ENCODE measurements at regions not wholly inside any gene's neighbourhood (a gene's known extent, or its start where the extent isn't known, plus 50 kb on each side); places are given as distances from the start of the nearest gene placed in this dataset.

DNA sequence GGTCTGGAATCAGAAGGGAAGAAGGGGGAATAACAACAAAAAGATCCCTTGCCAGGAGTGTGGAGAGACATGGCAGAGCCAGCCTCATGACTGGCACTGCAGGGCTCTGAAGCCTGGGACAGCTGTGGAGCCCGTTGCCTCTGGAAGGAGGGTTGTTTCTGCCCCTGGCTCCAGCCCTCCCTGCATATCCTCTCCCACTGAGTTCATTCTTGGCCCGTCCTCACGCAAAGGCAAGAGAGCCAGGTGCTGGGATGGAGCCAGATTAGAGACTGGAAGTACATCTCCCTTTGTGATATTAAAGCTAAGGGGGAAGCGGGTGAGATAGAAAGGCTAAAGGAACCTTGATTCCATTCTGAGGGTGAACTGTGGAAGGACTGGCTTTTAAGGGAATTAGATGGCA lies 141.5 kb upstream of the NPVF start:
- TF ChIP-seq, protein P1, sequence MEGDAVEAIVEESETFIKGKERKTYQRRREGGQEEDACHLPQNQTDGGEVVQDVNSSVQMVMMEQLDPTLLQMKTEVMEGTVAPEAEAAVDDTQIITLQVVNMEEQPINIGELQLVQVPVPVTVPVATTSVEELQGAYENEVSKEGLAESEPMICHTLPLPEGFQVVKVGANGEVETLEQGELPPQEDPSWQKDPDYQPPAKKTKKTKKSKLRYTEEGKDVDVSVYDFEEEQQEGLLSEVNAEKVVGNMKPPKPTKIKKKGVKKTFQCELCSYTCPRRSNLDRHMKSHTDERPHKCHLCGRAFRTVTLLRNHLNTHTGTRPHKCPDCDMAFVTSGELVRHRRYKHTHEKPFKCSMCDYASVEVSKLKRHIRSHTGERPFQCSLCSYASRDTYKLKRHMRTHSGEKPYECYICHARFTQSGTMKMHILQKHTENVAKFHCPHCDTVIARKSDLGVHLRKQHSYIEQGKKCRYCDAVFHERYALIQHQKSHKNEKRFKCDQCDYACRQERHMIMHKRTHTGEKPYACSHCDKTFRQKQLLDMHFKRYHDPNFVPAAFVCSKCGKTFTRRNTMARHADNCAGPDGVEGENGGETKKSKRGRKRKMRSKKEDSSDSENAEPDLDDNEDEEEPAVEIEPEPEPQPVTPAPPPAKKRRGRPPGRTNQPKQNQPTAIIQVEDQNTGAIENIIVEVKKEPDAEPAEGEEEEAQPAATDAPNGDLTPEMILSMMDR (IDR thresholded peaks at IDR 0.05), result no peak
- TF ChIP-seq POLR2A (IDR thresholded peaks at IDR 0.05), result no peak
